Muscle of leg (tissue), 3 donors: ENCODE measurements at regions not wholly inside any gene's neighbourhood (a gene's known extent, or its start where the extent isn't known, plus 50 kb on each side); places are given as distances from the start of the nearest gene placed in this dataset.

Source experiments
- DNase-seq: peaks from one replicate; pipeline ENCODE4 v3.0.0; 2013
- H3K27ac ChIP-seq: one replicate; pipeline ENCODE4 v1.5.1; 2013; ENCODE audit warnings: mild to moderate bottlenecking, low read length, control low read depth
- H3K27me3 ChIP-seq: one replicate; pipeline ENCODE4 v1.6.1; 2013; ENCODE audit warnings: low read length; ENCODE audit not compliant: control insufficient read depth, insufficient read depth
- H3K36me3 ChIP-seq: one replicate; pipeline ENCODE4 v1.6.1; 2013; ENCODE audit warnings: low read length; ENCODE audit not compliant: control insufficient read depth, insufficient read depth
- H3K4me1 ChIP-seq: one replicate; pipeline ENCODE4 v1.6.1; 2013; ENCODE audit warnings: low read length; ENCODE audit not compliant: control insufficient read depth, insufficient read depth
- H3K4me3 ChIP-seq: one replicate; pipeline ENCODE4 v1.5.1; 2013; ENCODE audit warnings: low read length, control low read depth
- H3K9me3 ChIP-seq: replicated peaks from 2 replicates; pipeline ENCODE4 v1.6.1; 2013; ENCODE audit warnings: low read depth, low read length; ENCODE audit not compliant: control insufficient read depth
- WGBS: methylation state at CpG from one replicate; pipeline ENCODE4 v1.1.5; 2013; ENCODE audit warnings: missing lambda C conversion rate; ENCODE audit not compliant: insufficient coverage; 5-methylcytosine and 5-hydroxymethylcytosine counted together

DNA sequence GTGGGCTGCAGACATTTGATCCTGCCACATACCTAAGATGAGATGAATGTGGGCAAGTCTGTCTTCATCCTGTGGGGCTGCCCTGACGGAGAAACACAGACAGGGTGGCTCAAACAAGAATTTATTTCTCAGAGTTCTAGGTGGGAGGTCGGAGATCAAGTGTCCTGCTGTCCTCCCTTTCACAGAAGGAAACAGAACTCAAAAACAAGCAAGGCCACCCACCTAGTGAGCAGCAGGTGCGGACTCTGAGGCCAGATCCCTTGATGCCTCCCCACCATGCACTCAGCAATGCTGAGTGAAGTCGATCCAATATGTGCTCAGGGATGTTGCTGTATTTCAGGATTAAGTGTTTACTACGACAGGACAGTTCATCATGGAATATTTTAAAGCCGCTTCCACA, 63.0 kb upstream of the SNTG2 start:
- peak; percentile 51 for DNase-seq
- peaks cover 35% of the 10 kb centered on the region for H3K27me3 ChIP-seq
- WGBS: 50% methylated on average over 1 of the region's 6 CpGs

DNA sequence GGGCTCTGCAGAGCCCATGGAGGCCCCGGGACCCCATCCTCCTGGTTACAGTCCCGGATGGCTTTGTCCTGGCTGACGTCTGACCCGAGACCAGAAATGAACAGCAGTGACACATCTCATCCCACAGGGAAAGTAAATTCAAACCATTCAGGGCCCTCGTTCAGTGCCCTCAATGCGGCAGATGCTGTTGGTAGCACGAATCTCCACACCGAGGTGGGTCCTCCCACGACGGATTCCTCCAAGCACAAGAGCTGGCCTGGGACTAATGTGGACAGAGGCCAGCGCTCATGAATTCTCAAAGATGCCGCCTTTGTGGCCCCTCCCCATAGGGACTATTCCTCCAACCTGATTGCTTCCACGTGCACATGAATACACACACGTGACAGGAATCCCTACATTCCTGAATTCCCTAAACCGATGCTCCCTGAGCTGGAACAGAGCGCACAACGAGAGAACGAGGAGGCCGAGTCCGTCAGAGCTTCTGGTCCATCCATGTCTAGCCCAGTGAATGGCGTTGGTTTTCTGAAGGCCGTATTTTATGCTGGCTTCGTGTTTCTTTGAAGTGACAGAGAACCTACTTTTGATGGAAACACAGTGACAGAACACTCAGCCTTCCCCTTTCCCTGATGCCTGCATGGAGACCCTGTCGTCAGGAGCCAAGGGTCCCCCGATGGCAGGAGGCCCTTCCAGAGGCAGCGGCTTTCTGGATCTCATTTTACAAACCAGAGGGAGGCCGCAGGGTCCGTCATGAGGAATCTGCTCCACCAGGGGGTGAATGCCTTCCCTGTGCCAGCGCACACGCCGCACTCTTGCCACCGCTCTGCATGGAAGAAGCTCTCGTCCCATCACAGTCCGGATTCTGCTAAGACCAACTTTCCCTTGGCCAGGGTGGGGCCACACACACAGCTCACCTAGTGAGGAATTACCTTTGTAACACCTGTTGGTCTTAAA, 64.3 kb upstream of the SNTG2 start:
- peaks cover 17% of the 10 kb centered on the region for H3K4me1 ChIP-seq
- no peak overlapping the region for H3K27ac ChIP-seq
- DNase-seq: no peak
- peaks cover 42% of the 10 kb centered on the region for H3K27me3 ChIP-seq
- no peaks in the 10 kb centered on the region for H3K9me3 ChIP-seq
- H3K4me3 ChIP-seq: no peak overlapping the region
- no peaks in the 10 kb centered on the region for H3K36me3 ChIP-seq
- 82% methylated on average over 34 of the region's 34 CpGs for WGBS

More for the DNA sequence above, 63.0 kb upstream of the SNTG2 start:
- peaks cover 17% of the 10 kb centered on the region for H3K4me1 ChIP-seq
- no peak overlapping the region for H3K4me3 ChIP-seq
- H3K9me3 ChIP-seq: no peaks in the 10 kb centered on the region
- no peaks in the 10 kb centered on the region for H3K36me3 ChIP-seq
- no peak overlapping the region for H3K27ac ChIP-seq

- H3K4me1 ChIP-seq: peaks cover 17% of the 10 kb centered on the region
- H3K4me3 ChIP-seq: no peak overlapping the region
- no peaks in the 10 kb centered on the region for H3K9me3 ChIP-seq
- no peak for DNase-seq
- peaks cover 46% of the 10 kb centered on the region for H3K27me3 ChIP-seq
- no peaks in the 10 kb centered on the region for H3K36me3 ChIP-seq
- WGBS: 69% methylated on average over 24 of the region's 26 CpGs
- no peak overlapping the region for H3K27ac ChIP-seq
Measured at GRCh38 chr2:885230-886071, 65.2 kb upstream of the SNTG2 start.

- no peak overlapping the region for H3K27ac ChIP-seq
- DNase-seq: peak; percentile 69
- H3K4me1 ChIP-seq: peaks cover 17% of the 10 kb centered on the region
- peaks cover 45% of the 10 kb centered on the region for H3K27me3 ChIP-seq
- no peaks in the 10 kb centered on the region for H3K36me3 ChIP-seq
- 13% methylated on average over 12 of the region's 21 CpGs for WGBS
- no peak overlapping the region for H3K4me3 ChIP-seq
- H3K9me3 ChIP-seq: no peaks in the 10 kb centered on the region
Measured at GRCh38 chr2:883803-884748, 66.6 kb upstream of the SNTG2 start.

GRCh38 chr2:883260-883802, 67.3 kb upstream of the SNTG2 start:
- 30% methylated on average over 14 of the region's 14 CpGs for WGBS
- Histone ChIP-seq H3K36me3 (no peaks in the 10 kb centered on the region), H3K4me1 (peaks cover 17% of the 10 kb centered on the region), H3K4me3 (no peak overlapping the region), H3K9me3 (no peaks in the 10 kb centered on the region), H3K27me3 (peaks cover 47% of the 10 kb centered on the region), H3K27ac (no peak overlapping the region)
- no peak for DNase-seq

- H3K4me3 ChIP-seq: no peak overlapping the region
- no peaks in the 10 kb centered on the region for H3K9me3 ChIP-seq
- WGBS: 67% methylated on average over 7 of the region's 11 CpGs
- peaks cover 16% of the 10 kb centered on the region for H3K4me1 ChIP-seq
- H3K36me3 ChIP-seq: no peaks in the 10 kb centered on the region
- H3K27me3 ChIP-seq: peaks cover 44% of the 10 kb centered on the region
- H3K27ac ChIP-seq: no peak overlapping the region
- no peak for DNase-seq
Measured at GRCh38 chr2:881204-881918, 69.3 kb upstream of the SNTG2 start.

DNA sequence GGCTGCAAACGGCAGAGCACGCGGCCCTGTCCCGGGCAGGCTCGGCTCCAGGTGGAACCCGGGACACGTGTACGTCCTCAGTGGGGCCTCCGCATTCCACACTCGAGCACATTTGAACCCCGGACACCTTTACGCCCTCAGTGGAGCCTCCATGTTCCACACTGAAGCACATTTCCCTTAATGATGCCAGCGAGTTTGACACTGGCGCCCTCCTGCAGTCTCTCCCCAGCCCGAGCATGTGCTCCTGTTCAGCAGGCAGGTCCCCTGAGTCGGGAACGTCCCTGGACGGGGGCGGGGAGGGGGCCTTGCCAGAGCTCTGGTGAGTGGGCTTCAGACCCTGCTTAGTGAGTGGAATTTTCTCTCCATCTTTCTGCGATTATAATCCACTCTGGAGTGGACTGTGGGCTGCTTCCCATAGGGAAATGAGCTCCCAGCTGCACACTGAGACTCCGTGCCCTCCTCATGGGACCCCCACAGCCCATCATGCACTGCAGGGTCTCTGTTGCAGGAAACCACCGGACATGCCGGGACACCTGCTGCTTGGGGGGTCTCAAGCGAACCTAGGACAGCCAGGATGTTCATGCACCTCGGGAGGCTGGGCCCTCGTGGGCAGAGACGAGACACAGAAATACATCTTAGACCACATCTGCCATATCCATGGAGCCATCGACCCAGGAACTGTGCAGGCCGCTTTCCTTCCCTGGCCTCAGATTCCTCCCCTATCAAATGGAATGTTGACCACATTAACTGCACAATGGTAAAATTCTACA, 70.3 kb upstream of the SNTG2 start:
- peaks cover 13% of the 10 kb centered on the region for H3K4me1 ChIP-seq
- no peaks in the 10 kb centered on the region for H3K9me3 ChIP-seq
- WGBS: 82% methylated on average over 20 of the region's 29 CpGs
- no peak overlapping the region for H3K4me3 ChIP-seq
- no peak for DNase-seq
- no peaks in the 10 kb centered on the region for H3K36me3 ChIP-seq
- H3K27me3 ChIP-seq: peaks cover 41% of the 10 kb centered on the region
- no peak overlapping the region for H3K27ac ChIP-seq

- H3K9me3 ChIP-seq: no peaks in the 10 kb centered on the region
- DNase-seq: no peak
- H3K4me3 ChIP-seq: no peak overlapping the region
- no peak overlapping the region for H3K27ac ChIP-seq
- no peaks in the 10 kb centered on the region for H3K36me3 ChIP-seq
- peaks cover 13% of the 10 kb centered on the region for H3K4me1 ChIP-seq
- WGBS: 87% methylated on average over 15 of the region's 16 CpGs
- H3K27me3 ChIP-seq: peaks cover 33% of the 10 kb centered on the region
Measured at GRCh38 chr2:879540-879939, 71.1 kb upstream of the SNTG2 start.
